ENCODE measurements at regions not wholly inside any gene's neighbourhood (a gene's known extent, or its start where the extent isn't known, plus 50 kb on each side); places are given as distances from the start of the nearest gene placed in this dataset.

- TF ChIP-seq POLR2A (IDR thresholded peaks at IDR 0.05): no peak
- no peak for TF ChIP-seq CTCF (IDR thresholded peaks at IDR 0.05)
Measured at GRCh38 chr7:26007510-26007909, 144.5 kb upstream of the NFE2L3 start.

Data from adrenal gland (tissue), 5 donors.